SK-N-SH (cell line): ENCODE measurements at regions not wholly inside any gene's neighbourhood (a gene's known extent, or its start where the extent isn't known, plus 50 kb on each side); places are given as distances from the start of the nearest gene placed in this dataset.

Experiments used
- CTCF ChIP-seq: fragments of 200-600 bp; sonication (generic); IDR thresholded peaks from 2 replicates; pipeline ENCODE4 v1.6.1; 2017; ENCODE audit warnings: antibody characterized with exemption, mild to moderate bottlenecking, moderate library complexity
- EZH2phosphoT487 ChIP-seq: fragments of 200-600 bp; sonication (generic); IDR thresholded peaks from 2 replicates; pipeline ENCODE4 v1.6.1; 2017; ENCODE audit warnings: low read depth, mixed run types, mild to moderate bottlenecking, antibody characterized with exemption, moderate library complexity, borderline replicate concordance
- GATA2 ChIP-seq: sonication (generic); formaldehyde crosslinking; IDR thresholded peaks from 2 replicates; pipeline ENCODE4 v1.5.0; 2020; ENCODE audit warnings: mild to moderate bottlenecking, missing genetic modification reagents
- MEF2A ChIP-seq: IDR thresholded peaks from 2 replicates; pipeline ENCODE4 v1.4.0; 2012; ENCODE audit warnings: low read depth, borderline replicate concordance
- MXI1 ChIP-seq: IDR thresholded peaks from 2 replicates; pipeline ENCODE4 v1.6.1; 2012; ENCODE audit warnings: mild to moderate bottlenecking, low read depth, low read length, improper control_type of control experiment
- POLR2AphosphoS5 ChIP-seq: IDR thresholded peaks from 2 replicates; pipeline ENCODE4 v1.6.1; 2012; ENCODE audit warnings: low read depth, low read length
- REST ChIP-seq: IDR thresholded peaks from 2 replicates; pipeline ENCODE4 v1.6.1; 2012; ENCODE audit warnings: mild to moderate bottlenecking, low read depth, low read length, moderate library complexity
- RFX5 ChIP-seq: IDR thresholded peaks from 2 replicates; pipeline ENCODE4 v1.6.1; 2012; ENCODE audit warnings: mild to moderate bottlenecking, improper control_type of control experiment, low read length
- TF ChIP-seq, protein P1 (sequence below): IDR thresholded peaks from 2 replicates; pipeline ENCODE4; 2012

GRCh38 chr13:112325920-112326645 lies 50.1 kb upstream of the SPACA7 start:
- TF ChIP-seq CTCF (no peak), MXI1 (no peak), GATA2 (no peak), POLR2AphosphoS5 (no peak), REST (no peak), EZH2phosphoT487 (no peak), MEF2A (0 out of 2 replicates have a peak, but pooled peaks have one; percentile 9), RFX5 (no peak)
- TF ChIP-seq, protein P1, sequence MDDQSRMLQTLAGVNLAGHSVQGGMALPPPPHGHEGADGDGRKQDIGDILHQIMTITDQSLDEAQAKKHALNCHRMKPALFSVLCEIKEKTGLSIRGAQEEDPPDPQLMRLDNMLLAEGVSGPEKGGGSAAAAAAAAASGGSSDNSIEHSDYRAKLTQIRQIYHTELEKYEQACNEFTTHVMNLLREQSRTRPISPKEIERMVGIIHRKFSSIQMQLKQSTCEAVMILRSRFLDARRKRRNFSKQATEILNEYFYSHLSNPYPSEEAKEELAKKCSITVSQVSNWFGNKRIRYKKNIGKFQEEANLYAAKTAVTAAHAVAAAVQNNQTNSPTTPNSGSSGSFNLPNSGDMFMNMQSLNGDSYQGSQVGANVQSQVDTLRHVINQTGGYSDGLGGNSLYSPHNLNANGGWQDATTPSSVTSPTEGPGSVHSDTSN: no peak
